Esophagus squamous epithelium (tissue), 4 donors: ENCODE measurements at regions not wholly inside any gene's neighbourhood (a gene's known extent, or its start where the extent isn't known, plus 50 kb on each side); places are given as distances from the start of the nearest gene placed in this dataset.

ENCODE experiments used
- POLR2A ChIP-seq, 4 donors: fragments of 450-650 bp; IDR thresholded peaks; one replicate each; pipeline ENCODE4 v1.6.1; 2017; ENCODE audit warnings: antibody characterized with exemption in 4 of 4, mild to moderate bottlenecking in 4 of 4, moderate library complexity in 3 of 4
- TF ChIP-seq, protein P1 (sequence below), 6 experiments: fragments of 450-650 bp in 4 of 6; fragments of 200-600 bp in 2 of 6; sonication (generic) in 2 of 6; IDR thresholded peaks; one replicate each; pipeline ENCODE4 v1.5.1; 2016 to 2019; ENCODE audit warnings: antibody characterized with exemption in 6 of 6, mild to moderate bottlenecking in 4 of 6, moderate library complexity in 4 of 6

DNA sequence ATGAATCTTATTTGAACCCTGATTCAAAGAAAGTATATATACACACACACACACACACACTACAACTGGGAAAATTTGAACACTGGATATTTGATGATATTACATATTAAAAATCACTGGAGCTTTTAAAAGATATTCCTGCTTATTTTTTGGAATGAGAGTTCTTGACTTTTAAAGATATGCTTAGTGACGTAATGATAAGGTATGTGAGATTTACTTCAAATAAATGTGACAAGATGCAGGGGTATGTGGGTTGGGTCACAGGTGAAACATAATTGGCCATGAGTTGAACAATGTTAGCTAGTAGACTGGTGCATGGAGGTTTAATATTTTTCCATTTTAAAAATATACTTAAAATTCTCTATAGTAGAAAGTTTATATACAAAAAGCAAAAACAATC is 258.6 kb downstream of the CBLN4 start:
- TF ChIP-seq, protein P1, sequence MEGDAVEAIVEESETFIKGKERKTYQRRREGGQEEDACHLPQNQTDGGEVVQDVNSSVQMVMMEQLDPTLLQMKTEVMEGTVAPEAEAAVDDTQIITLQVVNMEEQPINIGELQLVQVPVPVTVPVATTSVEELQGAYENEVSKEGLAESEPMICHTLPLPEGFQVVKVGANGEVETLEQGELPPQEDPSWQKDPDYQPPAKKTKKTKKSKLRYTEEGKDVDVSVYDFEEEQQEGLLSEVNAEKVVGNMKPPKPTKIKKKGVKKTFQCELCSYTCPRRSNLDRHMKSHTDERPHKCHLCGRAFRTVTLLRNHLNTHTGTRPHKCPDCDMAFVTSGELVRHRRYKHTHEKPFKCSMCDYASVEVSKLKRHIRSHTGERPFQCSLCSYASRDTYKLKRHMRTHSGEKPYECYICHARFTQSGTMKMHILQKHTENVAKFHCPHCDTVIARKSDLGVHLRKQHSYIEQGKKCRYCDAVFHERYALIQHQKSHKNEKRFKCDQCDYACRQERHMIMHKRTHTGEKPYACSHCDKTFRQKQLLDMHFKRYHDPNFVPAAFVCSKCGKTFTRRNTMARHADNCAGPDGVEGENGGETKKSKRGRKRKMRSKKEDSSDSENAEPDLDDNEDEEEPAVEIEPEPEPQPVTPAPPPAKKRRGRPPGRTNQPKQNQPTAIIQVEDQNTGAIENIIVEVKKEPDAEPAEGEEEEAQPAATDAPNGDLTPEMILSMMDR (IDR thresholded peaks at IDR 0.05), result no peak
- TF ChIP-seq POLR2A (IDR thresholded peaks at IDR 0.05), result no peak
